Neural crest cell (in vitro differentiated cells): ENCODE measurements at regions not wholly inside any gene's neighbourhood (a gene's known extent, or its start where the extent isn't known, plus 50 kb on each side); places are given as distances from the start of the nearest gene placed in this dataset.
"Not testable (repeated sequence)": the region's sequence is repeated elsewhere in the genome, so short reads cannot be mapped to it uniquely, and the experiment has no call there.

Experiments
- DNase-seq: peaks from one replicate; pipeline ENCODE4 v3.0.0; 2021; ENCODE audit warnings: low read depth, mixed read lengths, low spot score
- H3K27ac Mint-ChIP-seq: one replicate; pipeline ENCODE4 v1.8.0; 2021; ENCODE audit warnings: mild to moderate bottlenecking, mixed read lengths; ENCODE audit not compliant: unreplicated experiment
- H3K27me3 Mint-ChIP-seq: 2 replicates; pipeline ENCODE4 v1.8.0; 2021; ENCODE audit warnings: low read depth, mild to moderate bottlenecking, mixed read lengths
- H3K36me3 Mint-ChIP-seq: 2 replicates; pipeline ENCODE4 v1.8.0; 2021; ENCODE audit warnings: low read depth, mild to moderate bottlenecking, mixed read lengths
- H3K4me1 Mint-ChIP-seq: 2 replicates; pipeline ENCODE4 v1.8.0; 2021; ENCODE audit warnings: mixed read lengths
- H3K4me3 Mint-ChIP-seq: one replicate; pipeline ENCODE4 v1.8.0; 2021; ENCODE audit warnings: mild to moderate bottlenecking, mixed read lengths
- H3K9me3 Mint-ChIP-seq: 2 replicates; pipeline ENCODE4 v1.8.0; 2021; ENCODE audit warnings: mixed read lengths
- CTCF ChIP-seq: fragments of 200-600 bp; sonication (generic); conservative IDR thresholded peaks from 2 replicates; pipeline ENCODE4 v1.5.0; 2021; ENCODE audit warnings: antibody characterized with exemption, mild to moderate bottlenecking

- no peak for DNase-seq
- Mint-ChIP-seq H3K4me1 (peaks cover 24% of the 10 kb centered on the region), H3K9me3 (no peaks in the 10 kb centered on the region), H3K27me3 (peaks cover 19% of the 10 kb centered on the region), H3K36me3 (no peaks in the 10 kb centered on the region), H3K4me3 (no peak overlapping the region), H3K27ac (no peak overlapping the region)
- TF ChIP-seq CTCF, result no peak
These were observed 81.6 kb upstream of the GSE1 start for GRCh38 chr16:85531516-85531915.

GRCh38 chr16:85532147-85532546 lies 81.0 kb upstream of the GSE1 start:
- H3K36me3 Mint-ChIP-seq, result no peaks in the 10 kb centered on the region
- TF ChIP-seq CTCF, result no peak

GRCh38 chr16:85533593-85533992 lies 79.5 kb upstream of the GSE1 start:
- not testable (repeated sequence) for DNase-seq, H3K27ac Mint-ChIP-seq, H3K27me3 Mint-ChIP-seq, H3K9me3 Mint-ChIP-seq, H3K4me3 Mint-ChIP-seq, H3K36me3 Mint-ChIP-seq
- H3K4me1 Mint-ChIP-seq, result peaks cover 20% of the 10 kb centered on the region

More at GRCh38 chr16:85532147-85532546, 81.0 kb upstream of the GSE1 start:
- H3K9me3 Mint-ChIP-seq, result no peaks in the 10 kb centered on the region
- no peak for DNase-seq
- no peak overlapping the region for H3K27ac Mint-ChIP-seq
- peaks cover 23% of the 10 kb centered on the region for H3K4me1 Mint-ChIP-seq
- peaks cover 16% of the 10 kb centered on the region for H3K27me3 Mint-ChIP-seq
- no peak overlapping the region for H3K4me3 Mint-ChIP-seq

GRCh38 chr16:85534536-85535351 lies 78.4 kb upstream of the GSE1 start:
- Mint-ChIP-seq H3K4me1 (peaks cover 21% of the 10 kb centered on the region), H3K36me3 (no peaks in the 10 kb centered on the region), H3K9me3 (no peaks in the 10 kb centered on the region), H3K27me3 (peaks cover 9% of the 10 kb centered on the region), H3K27ac (no peak overlapping the region), H3K4me3 (no peak overlapping the region)
- no peak for TF ChIP-seq CTCF
- DNase-seq, result no peak

- DNase-seq, result no peak
- Mint-ChIP-seq H3K4me1 (peaks cover 23% of the 10 kb centered on the region), H3K36me3 (no peaks in the 10 kb centered on the region), H3K9me3 (peaks cover 3% of the 10 kb centered on the region), H3K4me3 (no peak overlapping the region), H3K27ac (no peak overlapping the region), H3K27me3 (peaks cover 9% of the 10 kb centered on the region)
- no peak for TF ChIP-seq CTCF
These were observed 77.6 kb upstream of the GSE1 start for GRCh38 chr16:85535352-85536072.

GRCh38 chr16:85536073-85536410 lies 77.1 kb upstream of the GSE1 start:
- TF ChIP-seq CTCF, result no peak
- H3K36me3 Mint-ChIP-seq, result no peaks in the 10 kb centered on the region
- no peak for DNase-seq
- H3K27me3 Mint-ChIP-seq, result peaks cover 7% of the 10 kb centered on the region
- no peak overlapping the region for H3K4me3 Mint-ChIP-seq
- no peak overlapping the region for H3K27ac Mint-ChIP-seq
- H3K4me1 Mint-ChIP-seq, result peaks cover 19% of the 10 kb centered on the region
- peaks cover 3% of the 10 kb centered on the region for H3K9me3 Mint-ChIP-seq
